GM12878 (cell line): ENCODE measurements at regions not wholly inside any gene's neighbourhood (a gene's known extent, or its start where the extent isn't known, plus 50 kb on each side); places are given as distances from the start of the nearest gene placed in this dataset.

Experiments used
- ATAC-seq: fragments of 200-7000 bp; cut with Tn5 transposase; 3 replicates; pipeline ENCODE4 v1.9.1; 2020; ENCODE audit warnings: mild to moderate bottlenecking, moderate library complexity
- BruUV-seq: library from RNA; stranded (reverse); fragments of 400-500 nt; replicated peaks from 2 replicates; lab custom pipeline; 2021; lab: Mats Ljungman, UMichigan
- CTCF ChIA-PET: fragments of 300-600 bp; sonication (Branson Sonifier 250); formaldehyde crosslinking; extraction: SDS; loops from one replicate; lab custom pipeline; 2021; ENCODE audit warnings: inconsistent platforms; lab: Yijun Ruan, JAX
- POLR2A ChIA-PET: fragments of 350-600 bp; formaldehyde crosslinking; extraction: SDS; loops from one replicate; lab custom pipeline; 2021; ENCODE audit warnings: inconsistent platforms; lab: Charles Lee
- RAD21 ChIA-PET: fragments of 300-600 bp; sonication (Branson Sonifier 250); formaldehyde crosslinking; loops from one replicate; lab custom pipeline; 2023; ENCODE audit warnings: antibody characterized with exemption; ENCODE audit not compliant: unreplicated experiment; lab: Charles Lee
- SMC1A ChIA-PET: fragments of 300-600 bp; sonication (Branson Sonifier 250); formaldehyde crosslinking; loops from one replicate; lab custom pipeline; 2023; ENCODE audit not compliant: unreplicated experiment, uncharacterized antibody; lab: Charles Lee
- DNase-seq: peaks from one replicate; pipeline ENCODE4 v3.0.0-alpha.2; 2011; ENCODE audit warnings: low read depth, low spot score
- FAIRE-seq: peaks from 3 replicates; lab custom pipeline; 2011; peaks lifted over from hg19 to GRCh38; lab: Jason Lieb, UNC
- H2AFZ ChIP-seq: 2 replicates; pipeline ENCODE4 v1.6.0; 2011; ENCODE audit warnings: low read depth, low read length, control low read depth; ENCODE audit not compliant: control insufficient read depth
- H3K27ac ChIP-seq: 2 replicates; pipeline ENCODE4 v1.5.1; 2011; ENCODE audit warnings: control low read depth; ENCODE audit not compliant: control insufficient read depth, insufficient read depth
- H3K27me3 ChIP-seq, 2 experiments: replicated peaks in 1 of 2; 2 replicates each; pipeline versions ENCODE4 v1.6.0 to v1.6.1; 2011; ENCODE audit warnings: low read length in 1 of 2; ENCODE audit not compliant: control insufficient read depth in 2 of 2, insufficient read depth in 2 of 2
- H3K36me3 ChIP-seq, 2 experiments: 2 replicates each; pipeline ENCODE4 v1.5.1; 2011; ENCODE audit warnings: low read length in 1 of 2; ENCODE audit not compliant: control insufficient read depth in 2 of 2, insufficient read depth in 2 of 2
- H3K4me1 ChIP-seq: 2 replicates; pipeline ENCODE4 v1.6.1; 2011; ENCODE audit warnings: mild to moderate bottlenecking, low read length, moderate library complexity, mixed read lengths; ENCODE audit not compliant: control insufficient read depth, insufficient read depth
- H3K4me2 ChIP-seq: 2 replicates; pipeline ENCODE4 v1.6.0; 2011; ENCODE audit warnings: control low read depth; ENCODE audit not compliant: control insufficient read depth, insufficient read depth
- H3K4me3 ChIP-seq: fragments of 200-600 bp; sonication (generic); 2 replicates; pipeline ENCODE4 v1.5.1; 2016
- H3K79me2 ChIP-seq: 2 replicates; pipeline ENCODE4 v1.6.0; 2011; ENCODE audit warnings: low read length; ENCODE audit not compliant: control insufficient read depth, insufficient read depth
- H3K9ac ChIP-seq: 2 replicates; pipeline ENCODE4 v1.8.0; 2011; ENCODE audit warnings: low read length, control low read depth, mixed read lengths; ENCODE audit not compliant: control insufficient read depth, insufficient read depth
- H3K9me3 ChIP-seq: replicated peaks from 3 replicates; pipeline ENCODE4 v1.5.1; 2011; ENCODE audit warnings: mild to moderate bottlenecking, low read length; ENCODE audit not compliant: control insufficient read depth, insufficient read depth
- H4K20me1 ChIP-seq: 2 replicates; pipeline ENCODE4 v1.6.0; 2011; ENCODE audit not compliant: control insufficient read depth, insufficient read depth
- CEBPZ ChIP-seq: fragments of 150-350 bp; IDR thresholded peaks from 2 replicates; pipeline ENCODE4 v1.6.1; 2016; ENCODE audit warnings: low read depth, low read length
- CREM ChIP-seq: IDR thresholded peaks from 2 replicates; pipeline ENCODE4 v1.6.1; 2014; ENCODE audit warnings: antibody characterized with exemption, low read depth
- CTCF ChIP-seq, 3 experiments: IDR thresholded peaks in 2 of 3; conservative IDR thresholded peaks in 1 of 3; 2 replicates each; pipeline ENCODE4 v1.5.1; 2011; ENCODE audit warnings: low read depth in 3 of 3, low read length in 3 of 3, mild to moderate bottlenecking in 3 of 3, control low read depth in 2 of 3, moderate library complexity in 2 of 3, inconsistent platforms in 1 of 3, mixed read lengths in 1 of 3; ENCODE audit not compliant: control insufficient read depth in 2 of 3, insufficient read depth in 1 of 3; ENCODE audit errors: extremely low read depth in 1 of 3
- LARP7 ChIP-seq: fragments of 450-650 bp; IDR thresholded peaks from 2 replicates; pipeline ENCODE4 v1.6.1; 2017; ENCODE audit warnings: mild to moderate bottlenecking
- MTA3 ChIP-seq: IDR thresholded peaks from 2 replicates; pipeline ENCODE4 v1.6.1; 2012; ENCODE audit warnings: low read length, inconsistent platforms, borderline replicate concordance
- RAD51 ChIP-seq: fragments of 450-650 bp; IDR thresholded peaks from 2 replicates; pipeline ENCODE4 v1.6.1; 2016; ENCODE audit warnings: moderate library complexity, mild to moderate bottlenecking, inconsistent platforms
- TCF3 ChIP-seq: IDR thresholded peaks from 2 replicates; pipeline ENCODE4 v1.6.1; 2012; ENCODE audit warnings: low read depth, mild to moderate bottlenecking, low read length, borderline replicate concordance; ENCODE audit not compliant: insufficient read depth
- YY1 ChIP-seq: IDR thresholded peaks from 2 replicates; pipeline ENCODE4 v1.6.1; 2011; ENCODE audit warnings: low read depth, mild to moderate bottlenecking, low read length
- ZBTB4 ChIP-seq: fragments of 450-650 bp; formaldehyde crosslinking; IDR thresholded peaks from 2 replicates; pipeline ENCODE4 v1.4.0; 2022; ENCODE audit warnings: mild to moderate bottlenecking, moderate library complexity
- ZNF592 ChIP-seq: fragments of 450-650 bp; IDR thresholded peaks from 2 replicates; pipeline ENCODE4 v1.6.1; 2017; ENCODE audit warnings: mild to moderate bottlenecking, moderate library complexity
- WGBS: methylation state at CpG from one replicate; pipeline ENCODE4 v1.1.6; 2016; ENCODE audit warnings: low lambda C conversion rate; ENCODE audit not compliant: insufficient replicate concordance, insufficient coverage; ENCODE audit errors: missing lambda C conversion rate; 5-methylcytosine and 5-hydroxymethylcytosine counted together
- in situ Hi-C: fragments of 300-500 bp; cut with MboI; formaldehyde crosslinking; loops from 9 replicates; pipeline ENCODE4 v1.14.3; 2018; ENCODE audit warnings: mixed read lengths
- intact Hi-C: fragments of 100-400 bp; cut with micrococcal nuclease; formaldehyde crosslinking; loops from one replicate; pipeline ENCODE4 v1.14.2; 2022; ENCODE audit not compliant: unreplicated experiment

GRCh38 chr7:106504207-106504606 lies 156.8 kb downstream of the CCDC71L start (continued):
- no peak for TF ChIP-seq ZNF592
- no peak for TF ChIP-seq TCF3
- TF ChIP-seq YY1, result no peak
- TF ChIP-seq CEBPZ, result no peak

GRCh38 chr7:106503626-106504025 lies 157.3 kb downstream of the CCDC71L start:
- no peak overlapping the region for H3K4me2 ChIP-seq
- H2AFZ ChIP-seq, result no peak overlapping the region
- 53% methylated on average over 3 of the region's 3 CpGs for WGBS
- in situ Hi-C loops, result no loop called here
- H3K9me3 ChIP-seq, result peaks cover 3% of the 10 kb centered on the region; the same call in 2 of the 3 replicates
- intact Hi-C loops, result no loop called here
- no peaks in the 10 kb centered on the region for H3K4me1 ChIP-seq
- ATAC-seq (no peak), DNase-seq (no peak)
- no peaks in the 10 kb centered on the region for H4K20me1 ChIP-seq
- no peaks in the 10 kb centered on the region for H3K27me3 ChIP-seq
- no peak overlapping the region for H3K27ac ChIP-seq
- TF ChIP-seq ZBTB4 (CRISPR knock-in tag) (no peak), CTCF (IDR thresholded peaks at IDR 0.05 in 2 of 3, conservative IDR thresholded peaks at IDR 0.05 in 1 of 3; ENCODE audit: control insufficient read depth in 2 of 3, extremely low read depth in 1 of 3, insufficient read depth in 1 of 3, low read depth in 3 of 3, low read length in 3 of 3) (no peak), MTA3 (no peak), RAD51 (no peak), LARP7 (no peak), CREM (no peak)
- TF ChIP-seq, all 136 proteins: peak for 0
- H3K36me3 ChIP-seq, result no peaks in the 10 kb centered on the region
- H3K9ac ChIP-seq, result no peak overlapping the region
- RAD21 ChIA-PET, result no interaction called here
- POLR2A ChIA-PET, result no interaction called here
- SMC1A ChIA-PET, result no interaction called here
- no peak for FAIRE-seq
- no peak overlapping the region for H3K4me3 ChIP-seq
- no TSS peak for BruUV-seq
- H3K79me2 ChIP-seq, result no peaks in the 10 kb centered on the region
- CTCF ChIA-PET, result no interaction called here
